ENCODE measurements at regions not wholly inside any gene's neighbourhood (a gene's known extent, or its start where the extent isn't known, plus 50 kb on each side); places are given as distances from the start of the nearest gene placed in this dataset.
"Not testable (repeated sequence)": the region's sequence is repeated elsewhere in the genome, so short reads cannot be mapped to it uniquely, and the experiment has no call there.

DNA sequence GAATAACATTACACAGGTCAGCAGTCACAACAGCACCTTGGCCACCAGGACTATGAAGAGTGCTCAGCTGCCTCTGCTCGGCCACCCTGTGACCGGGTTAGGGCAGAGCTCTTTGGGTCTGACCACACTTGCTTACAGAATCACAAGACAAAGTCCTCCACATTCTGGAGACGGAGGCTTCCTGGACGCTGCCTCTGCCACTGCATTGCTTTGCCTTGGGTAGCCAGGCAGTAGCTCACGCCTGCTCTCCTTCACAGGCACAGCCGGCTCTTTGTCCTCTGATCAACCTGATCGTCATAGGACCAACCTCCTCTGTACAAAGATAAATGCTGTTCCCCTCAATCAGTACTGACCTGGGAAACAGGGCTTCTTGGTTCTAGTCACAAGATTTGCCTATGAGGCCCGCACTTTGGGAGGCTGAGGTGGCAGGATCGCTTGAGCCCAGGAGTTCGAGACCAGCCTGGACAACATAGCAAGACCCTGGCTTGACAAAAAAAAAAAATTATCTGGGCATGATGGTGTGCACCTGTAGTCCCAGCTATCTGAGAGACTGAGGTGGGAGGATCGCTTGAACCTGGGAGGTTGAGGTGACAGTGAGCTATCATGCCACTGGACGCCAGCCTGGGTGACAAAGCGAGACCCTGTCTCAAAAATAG lies 128.4 kb upstream of the IER5L start:
- no peak for DNase-seq

DNA sequence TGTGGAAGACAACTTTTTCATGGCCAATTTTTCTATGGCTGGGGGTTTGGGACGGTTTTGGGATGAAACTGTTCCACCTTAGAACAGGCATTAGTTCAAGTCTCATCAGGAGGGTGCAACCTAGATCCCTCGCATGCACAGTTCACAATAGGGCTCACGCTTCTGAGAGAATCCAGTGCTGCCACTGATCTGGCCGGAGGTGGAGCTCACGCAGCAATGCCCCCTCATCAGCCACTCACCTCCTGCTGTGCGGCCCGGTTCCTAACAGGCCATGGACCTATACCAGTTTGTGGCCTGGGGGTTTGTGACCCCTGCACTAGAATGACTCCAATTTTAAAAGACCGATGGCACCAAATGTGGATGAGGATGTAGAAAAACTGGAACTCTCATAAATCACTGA lies 127.2 kb upstream of the IER5L start:
- no peak for DNase-seq

DNA sequence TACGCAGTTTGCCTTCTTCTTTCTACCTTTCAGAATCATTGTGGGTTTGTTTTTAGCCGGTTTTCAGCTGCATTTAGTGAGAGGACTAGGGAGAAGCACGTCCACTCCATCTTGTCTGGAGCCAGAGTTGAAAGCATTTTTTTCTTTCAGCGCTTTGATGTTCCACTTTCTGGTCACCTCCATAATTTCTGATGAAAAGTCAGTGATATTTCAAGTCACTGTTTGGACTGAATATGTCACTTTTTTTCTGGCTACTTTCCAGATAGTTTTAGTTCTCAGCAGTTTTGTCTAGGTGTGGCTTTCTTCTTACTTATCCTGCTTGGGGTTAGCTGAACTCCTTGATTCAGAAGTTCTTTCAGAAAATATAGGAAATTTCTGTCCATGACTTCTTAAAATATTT lies 123.9 kb upstream of the IER5L start:
- no peak for DNase-seq

DNA sequence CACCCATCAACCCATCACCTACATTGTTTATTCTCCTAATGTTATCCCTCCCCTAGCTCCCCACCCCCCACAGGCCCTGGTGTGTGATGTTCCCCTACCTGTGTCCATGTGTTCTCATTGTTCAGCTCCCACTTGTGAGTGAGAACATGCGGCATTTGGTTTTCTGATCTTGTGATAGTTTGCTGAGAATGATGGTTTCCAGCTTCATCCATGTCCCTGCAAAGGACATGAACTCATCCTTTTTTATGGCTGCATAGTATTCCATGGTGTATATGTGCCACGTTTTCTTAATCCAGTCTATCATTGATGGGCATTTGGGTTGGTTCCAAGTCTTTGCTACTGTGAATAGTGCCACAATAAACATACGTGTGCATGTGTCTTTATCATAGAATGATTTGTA lies 118.1 kb upstream of the IER5L start:
- not testable (repeated sequence) for DNase-seq

DNA sequence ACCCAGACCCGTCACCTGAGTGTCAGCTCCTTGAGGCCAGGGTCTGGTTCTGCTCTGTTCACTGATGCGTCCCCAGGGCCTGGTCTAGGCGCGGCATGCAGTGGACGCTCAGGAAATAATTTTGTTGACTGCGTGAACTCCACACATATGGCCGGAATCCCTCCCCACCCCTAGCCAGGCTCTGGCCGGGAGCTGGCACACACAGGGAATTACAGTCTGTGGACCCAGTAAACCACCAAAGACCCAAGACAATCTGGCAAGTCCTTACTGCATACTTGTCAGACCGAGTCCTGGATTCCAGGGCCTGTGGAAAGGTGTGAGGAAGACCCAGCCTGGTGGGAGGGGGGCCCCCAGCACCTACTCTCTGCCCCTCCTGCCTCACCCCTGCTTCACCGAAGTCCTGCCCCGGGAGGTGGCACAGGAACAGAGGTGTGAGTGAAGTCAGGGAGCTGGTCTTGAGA lies 113.0 kb upstream of the IER5L start:
- DNase-seq = no peak

DNA sequence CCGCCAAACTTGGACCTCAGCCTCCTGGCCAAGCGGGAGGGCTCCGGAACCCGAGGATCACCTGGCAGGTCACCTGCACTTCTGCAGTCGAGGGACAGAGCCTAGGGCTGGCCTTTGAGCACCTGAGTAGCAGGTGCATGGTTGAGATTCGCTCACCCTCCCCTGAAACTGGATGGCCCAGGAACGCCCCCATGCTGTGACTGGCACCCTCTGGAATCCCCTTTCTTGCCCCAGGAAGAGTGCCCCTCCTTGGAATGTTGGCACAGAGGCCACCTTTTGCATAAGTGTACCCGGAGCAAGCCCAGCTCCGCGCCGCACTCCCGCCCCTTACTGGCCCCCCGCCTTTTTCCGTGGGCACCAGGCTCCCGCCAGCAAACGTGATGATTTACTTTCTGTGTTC lies 112.5 kb upstream of the IER5L start:
- no peak for DNase-seq

DNA sequence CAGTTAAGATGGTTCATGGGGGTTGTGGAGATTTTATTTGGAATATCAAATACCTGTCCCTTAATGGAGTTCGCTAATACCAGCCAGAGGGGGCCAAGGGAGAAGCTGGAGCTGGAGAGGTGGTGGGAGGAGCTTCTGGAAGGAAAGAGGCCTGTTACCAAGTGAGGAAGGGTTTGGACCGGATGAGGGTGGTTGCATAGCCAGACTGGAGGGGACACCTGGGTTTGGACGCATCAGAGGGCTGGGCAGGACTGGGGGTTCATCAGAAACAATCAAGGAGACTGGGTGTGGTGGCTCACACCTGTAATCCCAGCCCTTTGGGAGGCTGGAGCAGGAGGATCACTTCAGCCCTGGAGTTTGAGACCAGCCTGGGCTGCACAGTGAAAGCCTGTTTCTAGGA lies 111.8 kb upstream of the IER5L start:
- DNase-seq = no peak

DNA sequence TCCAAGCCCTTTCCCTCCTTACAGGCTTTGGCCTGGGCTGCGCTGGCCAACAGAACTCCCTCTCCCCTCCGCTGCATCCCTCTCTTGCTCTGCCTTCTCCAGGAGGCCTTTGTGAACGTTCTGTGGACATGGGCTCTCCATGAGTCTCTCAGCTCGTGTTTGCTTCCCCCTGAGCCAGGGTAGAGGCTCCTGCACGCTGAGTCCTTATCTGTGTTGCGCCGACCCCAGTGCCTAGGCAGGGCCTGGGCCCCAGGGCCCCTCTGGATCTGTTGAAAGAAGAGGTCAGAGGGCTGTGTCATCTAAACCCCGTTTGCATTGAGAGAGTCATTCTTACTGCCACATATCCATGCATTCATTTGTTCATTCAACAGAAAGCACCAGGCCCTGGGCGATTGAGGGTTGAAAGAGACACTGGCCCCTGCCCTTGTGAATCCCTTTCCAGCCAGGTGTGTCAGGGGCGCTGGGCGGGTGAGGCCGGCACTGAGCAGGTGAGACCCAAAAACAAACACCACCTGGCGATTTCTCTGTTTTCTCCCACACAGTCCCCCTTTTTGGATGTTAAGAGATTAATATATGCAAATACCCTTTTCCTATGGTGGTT lies 111.2 kb upstream of the IER5L start:
- DNase-seq = peak; percentile 29

DNA sequence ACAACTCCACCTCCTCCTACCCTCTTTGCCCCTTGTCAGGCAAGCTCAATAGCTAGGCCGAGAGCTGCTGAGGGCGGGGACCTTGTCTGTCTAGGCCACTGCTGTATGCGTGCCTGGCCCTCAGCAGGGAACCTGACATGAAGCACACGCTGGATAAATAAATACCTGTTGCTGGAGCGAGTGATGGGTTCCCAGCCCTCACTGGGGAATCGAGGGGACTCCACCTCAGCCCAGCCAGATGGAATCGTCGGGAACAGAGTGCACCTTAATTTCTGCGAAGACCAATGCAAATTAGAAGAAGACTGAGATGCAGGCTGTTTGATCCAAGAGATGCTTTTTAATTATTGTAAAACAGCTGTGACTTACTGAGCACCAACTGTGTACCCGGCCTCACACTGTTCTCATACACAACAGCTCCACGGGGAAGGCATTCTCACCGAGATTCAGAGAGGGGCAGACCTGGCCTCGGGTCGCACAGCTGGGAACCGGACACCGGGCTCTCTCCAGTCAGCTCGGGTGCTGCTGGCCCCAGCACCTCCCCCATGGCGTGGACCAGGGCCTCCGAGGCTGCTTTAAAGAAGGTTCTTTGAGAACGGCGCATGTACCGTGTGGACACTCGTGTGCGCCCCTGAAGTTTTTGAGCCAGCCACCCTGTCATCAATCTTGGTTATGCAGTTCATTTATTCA lies 109.7 kb upstream of the IER5L start:
- DNase-seq = no peak

DNA sequence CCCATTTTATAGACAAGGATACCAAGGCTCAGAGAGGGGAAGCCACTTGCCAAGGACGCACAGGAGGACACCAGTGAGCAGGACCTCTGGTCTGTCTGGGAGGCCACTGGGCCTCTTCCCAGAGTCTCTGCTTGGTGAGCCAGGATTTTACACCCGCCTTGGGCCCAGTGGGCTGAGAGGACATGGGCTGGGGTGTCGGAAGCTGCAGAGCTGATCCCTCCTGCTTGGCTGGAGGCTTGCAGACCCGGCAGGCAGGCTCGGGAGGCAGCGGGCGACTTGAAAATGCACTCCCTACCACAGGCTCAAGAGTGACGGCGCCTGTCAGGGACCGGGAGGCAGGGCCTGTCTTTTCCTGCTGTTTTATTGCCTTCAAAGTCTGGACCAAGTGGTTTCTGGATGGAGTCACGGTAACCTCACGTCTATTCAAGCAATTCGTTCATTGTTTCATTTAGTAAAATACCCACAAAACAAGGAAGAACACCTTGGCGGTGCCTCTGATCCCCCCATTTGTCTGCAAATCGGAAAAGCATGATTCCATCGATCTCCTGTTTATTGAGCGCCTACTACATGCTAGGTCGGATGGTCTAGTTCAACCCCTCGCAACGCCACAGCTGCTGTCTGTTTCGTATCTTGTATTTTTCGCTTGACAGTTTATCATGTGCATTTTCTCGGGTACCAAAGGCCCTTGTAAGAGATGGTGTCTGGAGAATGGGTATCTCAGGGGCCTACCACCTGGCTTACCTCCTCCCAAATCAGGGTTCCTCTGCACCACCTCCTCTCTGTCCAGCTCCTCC lies 108.1 kb upstream of the IER5L start:
- no peak for DNase-seq

DNA sequence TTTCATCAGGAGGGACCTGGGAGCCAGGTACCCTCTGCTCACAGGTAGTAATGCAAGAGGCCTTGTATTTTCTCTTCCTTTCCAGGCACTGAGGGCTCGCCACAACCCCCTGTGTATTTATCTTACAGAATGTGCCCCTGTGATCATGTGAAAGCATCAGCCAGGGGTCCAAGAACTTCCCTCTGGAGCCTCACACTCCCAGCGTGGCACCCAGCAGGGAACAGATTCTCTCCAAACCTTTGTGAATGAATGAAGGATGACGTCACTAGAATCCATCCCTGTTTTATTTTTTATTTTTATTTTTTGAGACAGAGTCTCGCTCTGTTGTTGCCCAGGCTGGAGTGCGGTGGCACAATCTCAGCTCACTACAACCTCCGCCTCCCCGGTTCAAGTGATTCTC lies 107.3 kb upstream of the IER5L start:
- no peak for DNase-seq

DNA sequence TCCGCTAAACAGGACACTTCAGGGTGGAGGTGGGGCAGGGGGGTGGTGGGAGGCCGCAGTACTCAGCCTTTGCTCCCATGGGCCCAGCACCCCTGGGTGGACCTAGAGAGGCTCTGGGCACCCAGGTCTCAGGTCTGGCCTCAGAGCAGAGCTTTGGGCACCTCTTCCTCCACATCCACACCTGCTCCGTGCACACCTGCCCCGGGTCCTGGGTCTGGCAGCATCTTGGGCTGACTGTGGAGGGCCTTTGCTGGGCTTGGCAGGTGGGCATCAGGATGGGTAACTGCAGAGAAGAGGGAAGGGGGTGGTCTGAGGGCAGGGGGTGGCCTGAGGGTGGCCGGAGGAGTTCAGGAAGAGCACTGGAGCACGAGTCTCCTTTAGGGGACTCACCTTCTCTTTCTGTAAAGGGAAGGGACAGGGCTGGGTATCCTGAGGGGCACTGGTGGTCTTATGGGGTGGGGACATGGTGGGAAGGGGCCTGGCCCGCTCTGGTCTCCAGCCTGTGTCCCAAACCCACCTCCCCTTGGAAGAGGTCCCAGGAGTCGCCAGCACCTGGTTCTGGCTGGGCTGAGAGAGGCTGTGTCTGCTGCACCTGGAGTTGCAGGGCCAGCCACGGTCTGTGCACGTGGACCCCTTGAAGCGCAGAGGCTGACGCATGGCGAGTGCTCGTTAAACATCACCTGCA lies 106.7 kb upstream of the IER5L start:
- no peak for DNase-seq

DNA sequence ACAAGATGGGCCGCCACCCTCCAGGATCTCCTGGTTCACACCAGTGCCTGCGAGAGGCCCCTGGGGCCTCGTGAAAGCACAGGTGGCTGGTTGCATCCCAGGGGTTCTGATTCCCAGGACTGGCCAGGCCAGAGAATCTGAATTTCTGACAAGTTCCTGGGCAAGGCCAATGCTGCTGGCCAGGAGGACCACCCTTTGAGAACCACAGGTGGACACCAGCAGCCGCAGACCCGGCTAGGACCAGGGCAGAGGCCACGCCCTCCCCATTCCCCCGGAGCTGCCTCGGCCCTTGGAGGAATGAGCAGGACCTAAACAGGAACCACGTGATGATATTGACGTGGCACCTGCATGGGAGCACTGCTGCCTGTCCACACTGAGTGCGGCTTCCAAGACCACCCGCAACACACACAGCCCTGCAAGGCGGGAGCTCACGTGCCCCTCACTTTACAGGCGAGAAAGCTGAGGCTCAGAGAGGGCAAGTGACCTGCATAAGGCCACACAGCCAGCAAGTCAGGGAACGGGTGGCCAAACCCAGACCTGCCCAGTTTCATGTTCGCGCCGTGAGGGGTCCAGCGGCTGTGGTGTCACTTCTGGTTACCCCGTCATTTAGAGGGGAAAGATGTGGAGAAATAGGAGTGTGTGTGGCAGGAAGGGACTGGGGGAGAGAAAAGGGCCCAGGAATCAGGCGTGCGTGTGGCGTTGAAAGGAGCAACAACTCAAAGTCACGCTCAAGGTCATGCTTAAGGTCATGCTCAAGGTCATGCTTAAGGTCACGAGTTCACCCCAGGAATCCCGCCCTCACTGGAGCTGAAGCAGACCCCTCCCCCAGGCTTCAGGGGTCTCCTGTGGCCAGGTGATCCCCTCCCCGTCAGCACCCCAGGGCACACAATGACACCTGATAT lies 105.9 kb upstream of the IER5L start:
- no peak for DNase-seq

DNA sequence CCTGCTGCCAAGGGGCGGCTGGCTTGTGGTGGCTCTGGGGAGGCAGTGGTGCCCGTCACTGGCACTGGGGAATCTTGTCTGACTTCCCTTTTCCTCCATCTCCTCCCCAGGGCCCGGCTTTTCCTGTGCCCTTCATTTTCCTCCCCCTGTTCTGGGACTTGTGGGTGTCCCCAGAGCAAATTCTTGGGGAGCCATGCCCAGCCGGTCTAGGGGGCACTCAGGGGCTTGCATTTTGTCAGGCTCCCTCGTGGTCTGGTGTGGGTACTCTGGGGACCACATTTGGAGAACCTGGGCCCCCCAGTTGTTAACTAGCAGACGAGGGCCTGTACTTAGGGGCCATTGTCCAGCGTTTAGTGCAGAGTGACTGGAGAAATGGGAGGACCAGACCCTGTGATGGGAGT lies 105.2 kb upstream of the IER5L start:
- DNase-seq = no peak

DNA sequence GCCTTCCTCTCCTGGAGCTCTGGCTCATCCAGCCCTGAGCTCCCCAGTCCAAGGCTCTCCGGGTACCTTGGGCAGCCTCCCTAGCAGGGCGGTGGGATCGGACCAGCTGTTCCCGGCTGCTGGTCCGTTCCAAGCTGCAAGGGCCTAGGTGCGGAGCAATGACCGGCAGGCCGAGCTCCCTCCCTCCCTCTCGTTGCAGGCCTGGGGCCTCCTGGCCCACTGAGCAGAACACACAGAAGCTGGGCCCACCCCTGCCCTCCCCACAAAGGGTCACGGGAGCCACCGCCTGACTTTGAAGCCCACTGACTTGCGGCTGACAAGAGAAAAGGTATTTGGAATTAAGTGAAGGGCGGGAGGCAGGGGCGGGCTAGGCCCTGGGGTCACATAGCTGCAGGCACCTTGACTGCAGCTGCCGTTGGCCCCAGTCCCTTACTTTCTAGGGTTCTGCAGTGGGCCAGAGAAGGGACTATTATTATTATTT lies 104.7 kb upstream of the IER5L start:
- peak; percentile 38 for DNase-seq

DNA sequence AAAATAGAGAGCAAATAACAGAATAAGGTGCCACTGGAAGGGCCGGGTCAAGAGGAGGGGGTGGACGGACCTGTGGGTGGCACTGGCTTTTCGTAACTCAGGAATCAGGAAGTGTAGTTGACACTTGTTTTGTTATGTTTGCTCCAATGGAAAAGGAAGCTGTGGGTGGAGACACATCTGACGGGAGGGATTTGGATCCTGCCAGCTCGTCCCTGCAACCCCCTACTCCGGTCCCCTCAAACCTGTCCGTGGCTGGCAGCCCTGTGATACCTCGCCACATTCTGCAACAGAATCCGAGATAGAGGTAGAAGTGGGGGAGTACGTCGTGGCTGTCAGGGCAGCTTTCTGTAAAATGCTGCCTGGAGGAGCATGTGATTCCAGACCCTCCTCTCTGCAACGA lies 104.2 kb upstream of the IER5L start:
- no peak for DNase-seq

DNA sequence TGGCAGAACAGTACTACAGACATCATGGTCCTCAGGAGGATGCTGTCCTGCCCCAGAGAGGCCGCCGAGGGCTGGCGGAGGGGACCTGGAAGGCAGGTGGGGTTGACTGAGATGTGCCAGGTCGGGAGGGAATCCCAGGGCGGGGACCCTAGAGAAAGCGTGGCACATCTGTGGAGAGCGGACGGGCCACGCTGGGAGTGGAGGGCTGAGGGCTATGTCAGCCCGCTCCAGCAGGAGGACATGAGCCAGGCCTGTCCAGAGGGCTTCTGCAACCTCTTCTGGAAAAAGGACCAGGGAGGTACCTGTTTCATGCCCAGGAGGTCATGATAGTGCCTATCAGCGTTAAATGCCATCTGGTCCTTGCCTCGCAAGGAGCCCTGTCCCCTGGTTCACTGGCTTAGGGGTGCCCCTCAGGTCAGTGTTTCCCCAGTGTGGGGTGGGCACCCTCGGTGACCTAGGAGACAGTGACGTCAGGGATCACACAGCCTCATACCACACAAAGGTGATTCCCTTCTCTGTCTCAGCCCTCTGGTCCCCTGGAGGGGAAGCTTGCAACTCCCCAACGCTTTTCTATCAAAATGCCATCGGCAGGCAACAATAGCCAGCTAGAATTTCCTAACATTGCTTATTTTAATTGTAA lies 103.6 kb upstream of the IER5L start:
- no peak for DNase-seq

DNA sequence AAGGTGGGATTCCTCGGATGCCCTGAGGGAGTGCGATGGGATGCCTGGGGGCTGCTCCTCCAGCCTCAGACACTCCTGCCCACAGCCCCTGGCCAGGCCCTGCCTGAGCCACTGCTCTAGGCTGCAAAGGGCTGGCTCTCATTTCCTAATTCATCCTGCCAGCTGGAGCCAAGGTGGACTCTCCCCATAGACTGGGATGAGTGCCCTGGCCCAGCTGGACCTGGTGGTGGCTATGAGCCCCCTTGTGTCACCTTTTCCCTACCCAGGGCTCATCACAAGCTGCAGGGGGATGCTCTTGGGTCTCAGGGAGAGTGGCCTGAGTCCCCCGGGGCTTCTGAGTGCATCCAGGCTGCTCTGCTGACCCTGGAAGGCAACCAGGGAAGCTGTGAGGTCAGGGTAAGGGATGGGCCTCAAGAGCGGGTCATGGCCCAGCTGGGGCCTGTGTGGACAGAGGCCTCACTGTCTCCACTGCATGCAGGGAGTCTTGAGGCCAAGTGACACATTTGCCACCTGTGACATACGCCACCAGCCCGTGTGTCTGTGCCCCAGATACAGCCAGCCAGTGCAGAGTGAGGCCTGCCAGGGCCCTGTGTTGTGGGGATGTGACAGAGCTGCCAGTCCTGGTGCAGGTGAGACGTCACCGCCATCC lies 102.7 kb upstream of the IER5L start:
- no peak for DNase-seq

DNA sequence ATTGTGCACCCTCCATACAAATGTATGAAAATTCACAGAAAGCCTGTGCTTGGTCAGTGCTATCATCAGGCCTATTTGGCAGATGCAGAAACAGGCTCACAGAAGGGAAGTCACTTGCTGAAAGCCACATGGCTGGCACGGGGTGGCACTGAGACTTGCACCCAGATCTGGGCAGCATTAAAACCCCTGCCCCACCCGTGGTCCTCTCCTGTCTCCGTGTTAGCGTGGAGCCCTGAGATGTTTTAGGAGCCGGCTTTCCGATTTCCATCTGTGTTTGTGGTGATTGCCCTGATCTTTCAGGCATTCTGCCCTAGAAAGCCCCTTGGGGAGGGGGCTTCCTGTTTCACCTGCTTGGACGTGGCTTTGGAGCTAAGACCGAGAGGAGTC lies 102.2 kb upstream of the IER5L start:
- DNase-seq = no peak

DNA sequence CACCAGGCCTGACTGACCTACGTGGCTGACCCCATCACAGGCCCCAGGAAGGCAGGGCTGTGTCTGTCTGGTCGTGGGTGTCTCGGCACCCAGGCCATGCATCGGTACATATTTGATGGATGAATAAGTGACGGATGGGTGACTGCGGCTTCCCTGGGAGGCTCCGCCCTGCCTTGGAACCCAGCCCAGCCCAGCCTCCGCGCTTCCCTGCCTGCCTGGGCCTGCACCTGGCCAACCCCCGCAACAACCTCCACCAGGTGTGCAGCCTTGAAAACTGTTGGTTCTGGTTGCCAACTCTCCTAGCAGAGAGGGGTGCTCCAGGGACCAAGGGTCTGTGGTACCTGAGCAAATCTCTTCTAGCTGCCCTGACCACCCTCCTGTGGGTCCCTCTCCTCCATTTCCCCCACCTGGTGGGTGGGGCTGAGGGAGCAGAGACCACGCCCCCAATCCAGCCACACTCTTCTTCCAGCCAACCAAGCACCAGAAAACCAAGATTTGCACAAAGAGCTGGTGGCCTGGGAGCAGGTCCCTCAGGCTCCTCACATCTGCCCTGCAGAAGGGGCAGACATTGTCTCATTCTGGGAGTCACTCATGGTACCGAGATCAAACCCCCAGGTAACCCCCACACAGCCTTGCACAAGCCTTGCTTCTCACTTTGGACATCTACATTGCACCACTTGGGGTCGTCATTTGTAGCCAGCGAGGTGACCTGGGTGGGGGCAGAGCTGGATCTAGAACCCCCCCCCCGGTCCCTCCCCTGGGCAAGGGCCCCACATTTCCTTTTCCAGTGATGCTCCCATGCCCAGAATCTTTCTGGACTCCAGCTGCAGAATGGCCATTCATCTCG lies 100.6 kb upstream of the IER5L start:
- no peak for DNase-seq
